ENCODE measurements at regions not wholly inside any gene's neighbourhood (a gene's known extent, or its start where the extent isn't known, plus 50 kb on each side); places are given as distances from the start of the nearest gene placed in this dataset.
"Not testable (repeated sequence)": the region's sequence is repeated elsewhere in the genome, so short reads cannot be mapped to it uniquely, and the experiment has no call there.

- TF ChIP-seq CTCF (conservative IDR thresholded peaks at IDR 0.05; ENCODE audit: low read depth, low read length) = no peak
- no peak for TF ChIP-seq EZH2 (IDR thresholded peaks at IDR 0.05; ENCODE audit: borderline replicate concordance, low read depth, low read length, poor library complexity, severe bottlenecking)
- no peak overlapping the region for H3K27ac ChIP-seq (ENCODE audit: low read depth, low read length, poor library complexity, severe bottlenecking)
- no peaks in the 10 kb centered on the region for H3K4me1 ChIP-seq (ENCODE audit: insufficient read depth, low read length, poor library complexity, severe bottlenecking)
- BruUV-seq (replicated peaks) = no TSS peak
- H3K27me3 ChIP-seq (replicated peaks; ENCODE audit: insufficient read depth, low read depth, low read length, poor library complexity) = no peaks in the 10 kb centered on the region
- POLR2A ChIA-PET (ENCODE audit: low non-redundant PET) = no interaction called here
- H3K4me3 ChIP-seq (ENCODE audit: low read depth, low read length, poor library complexity, severe bottlenecking) = no peak overlapping the region
- CTCF ChIA-PET = no interaction called here
- DNase-seq (ENCODE audit: low spot score) = no peak
- no peaks in the 10 kb centered on the region for H3K9me3 ChIP-seq (ENCODE audit: low read depth, low read length, poor library complexity, severe bottlenecking)
- no peaks in the 10 kb centered on the region for H3K36me3 ChIP-seq (ENCODE audit: insufficient read depth, low read length, poor library complexity, severe bottlenecking)
- intact Hi-C loops (cut with micrococcal nuclease; ENCODE audit: unreplicated experiment) = no loop called here
Measured at GRCh38 chr6:170087941-170088581, 202.8 kb downstream of the DLL1 start.

GRCh38 chr6:170087421-170087780 is 203.5 kb downstream of the DLL1 start:
- H3K4me3 ChIP-seq (ENCODE audit: low read depth, low read length, poor library complexity, severe bottlenecking); CTCF ChIA-PET; H3K27ac ChIP-seq (ENCODE audit: low read depth, low read length, poor library complexity, severe bottlenecking); BruUV-seq (replicated peaks); H3K9me3 ChIP-seq (ENCODE audit: low read depth, low read length, poor library complexity, severe bottlenecking); intact Hi-C loops (cut with micrococcal nuclease; ENCODE audit: unreplicated experiment); POLR2A ChIA-PET (ENCODE audit: low non-redundant PET); H3K4me1 ChIP-seq (ENCODE audit: insufficient read depth, low read length, poor library complexity, severe bottlenecking); H3K36me3 ChIP-seq (ENCODE audit: insufficient read depth, low read length, poor library complexity, severe bottlenecking); H3K27me3 ChIP-seq (replicated peaks; ENCODE audit: insufficient read depth, low read depth, low read length, poor library complexity); DNase-seq (ENCODE audit: low spot score): not testable (repeated sequence)

GRCh38 chr6:170086639-170087420 is 204.0 kb downstream of the DLL1 start:
- no peaks in the 10 kb centered on the region for H3K4me1 ChIP-seq (ENCODE audit: insufficient read depth, low read length, poor library complexity, severe bottlenecking)
- H3K27ac ChIP-seq (ENCODE audit: low read depth, low read length, poor library complexity, severe bottlenecking) = no peak overlapping the region
- ChIA-PET POLR2A (ENCODE audit: low non-redundant PET) (no interaction called here), CTCF (no interaction called here)
- H3K9me3 ChIP-seq (ENCODE audit: low read depth, low read length, poor library complexity, severe bottlenecking) = no peaks in the 10 kb centered on the region
- no peak overlapping the region for H3K4me3 ChIP-seq (ENCODE audit: low read depth, low read length, poor library complexity, severe bottlenecking)
- DNase-seq (ENCODE audit: low spot score) = no peak
- intact Hi-C loops (cut with micrococcal nuclease; ENCODE audit: unreplicated experiment) = no loop called here
- H3K36me3 ChIP-seq (ENCODE audit: insufficient read depth, low read length, poor library complexity, severe bottlenecking) = no peaks in the 10 kb centered on the region
- TF ChIP-seq CTCF (conservative IDR thresholded peaks at IDR 0.05; ENCODE audit: low read depth, low read length) (no peak), EZH2 (IDR thresholded peaks at IDR 0.05; ENCODE audit: borderline replicate concordance, low read depth, low read length, poor library complexity, severe bottlenecking) (no peak)
- H3K27me3 ChIP-seq (replicated peaks; ENCODE audit: insufficient read depth, low read depth, low read length, poor library complexity) = no peaks in the 10 kb centered on the region
- BruUV-seq (replicated peaks) = no TSS peak
